GM23338 (cell line): ENCODE measurements at regions not wholly inside any gene's neighbourhood (a gene's known extent, or its start where the extent isn't known, plus 50 kb on each side); places are given as distances from the start of the nearest gene placed in this dataset.

Experiments
- CREB1 ChIP-seq: fragments of 250-450 bp; sonication (Bioruptor Pico); IDR thresholded peaks from 2 replicates; pipeline ENCODE4 v1.5.0; 2020; ENCODE audit warnings: low read depth, mild to moderate bottlenecking, moderate library complexity
- CTCF ChIP-seq, 2 experiments: fragments of 200-600 bp in 1 of 2; sonication (generic) in 1 of 2; conservative IDR thresholded peaks; 2 replicates each; pipeline versions ENCODE4 v1.5.1 to v1.6.1; 2016 to 2017; ENCODE audit warnings: antibody characterized with exemption in 2 of 2, low read depth in 2 of 2, mild to moderate bottlenecking in 2 of 2, moderate library complexity in 1 of 2
- ETS1 ChIP-seq: IDR thresholded peaks from 2 replicates; pipeline ENCODE4 v1.6.1; 2016; ENCODE audit warnings: antibody characterized with exemption
- EZH2 ChIP-seq: fragments of 200-600 bp; sonication (generic); IDR thresholded peaks from one replicate; pipeline ENCODE4 v1.8.0; 2017; ENCODE audit warnings: antibody characterized with exemption, mild to moderate bottlenecking, low read depth; ENCODE audit not compliant: unreplicated experiment
- EZH2phosphoT487 ChIP-seq: fragments of 200-600 bp; sonication (generic); IDR thresholded peaks from one replicate; pipeline ENCODE4 v1.8.1; 2018; ENCODE audit warnings: antibody characterized with exemption; ENCODE audit not compliant: unreplicated experiment
- JUNB ChIP-seq: IDR thresholded peaks from one replicate; pipeline ENCODE4 v1.6.1; 2016; ENCODE audit warnings: antibody characterized with exemption; ENCODE audit not compliant: unreplicated experiment
- NANOG ChIP-seq: IDR thresholded peaks from 2 replicates; pipeline ENCODE4 v1.6.1; 2016; ENCODE audit warnings: antibody characterized with exemption, borderline replicate concordance
- POLR2AphosphoS5 ChIP-seq: IDR thresholded peaks from 2 replicates; pipeline ENCODE4 v1.6.1; 2016; ENCODE audit warnings: antibody characterized with exemption, low read depth
- REST ChIP-seq: IDR thresholded peaks from one replicate; pipeline ENCODE4 v1.6.1; 2018; ENCODE audit warnings: antibody characterized with exemption; ENCODE audit not compliant: unreplicated experiment
- ZNF114 ChIP-seq: fragments of 250-450 bp; sonication (Bioruptor Pico); IDR thresholded peaks from 2 replicates; pipeline ENCODE4 v1.5.0; 2020; ENCODE audit warnings: mild to moderate bottlenecking, moderate library complexity

GRCh38 chr5:26390608-26391007, 647.8 kb downstream of the CDH9 start:
- TF ChIP-seq REST (no peak), CTCF (conservative IDR thresholded peaks at IDR 0.05; ENCODE audit: low read depth in 2 of 2) (no peak), EZH2 (no peak), ETS1 (no peak), POLR2AphosphoS5 (no peak), EZH2phosphoT487 (no peak), JUNB (no peak), ZNF114 (CRISPR knock-in tag) (no peak), NANOG (no peak), CREB1 (no peak)
